ENCODE measurements at regions not wholly inside any gene's neighbourhood (a gene's known extent, or its start where the extent isn't known, plus 50 kb on each side); places are given as distances from the start of the nearest gene placed in this dataset.

DNA sequence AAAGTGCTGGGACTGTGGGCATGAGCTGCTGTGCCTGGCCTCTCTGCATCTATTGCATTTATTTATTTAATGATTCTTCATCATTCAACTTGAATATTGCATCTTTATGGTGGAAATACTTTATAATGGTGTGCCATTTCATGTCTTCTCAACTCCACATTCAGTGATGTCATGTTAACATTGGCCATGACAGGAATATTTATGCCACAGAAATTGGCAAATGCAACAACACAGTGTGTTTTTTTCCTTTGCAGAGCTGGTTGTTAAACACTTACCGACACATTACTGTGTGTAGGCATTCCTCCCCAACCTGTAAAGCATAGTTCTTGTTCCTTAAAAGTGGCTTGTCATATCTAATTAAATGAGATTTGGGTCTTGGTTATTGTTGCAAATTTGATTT is 57.4 kb upstream of the WDR26 start:
- H3K4me3 ChIP-seq = no peak overlapping the region
- TF ChIP-seq, protein P1, sequence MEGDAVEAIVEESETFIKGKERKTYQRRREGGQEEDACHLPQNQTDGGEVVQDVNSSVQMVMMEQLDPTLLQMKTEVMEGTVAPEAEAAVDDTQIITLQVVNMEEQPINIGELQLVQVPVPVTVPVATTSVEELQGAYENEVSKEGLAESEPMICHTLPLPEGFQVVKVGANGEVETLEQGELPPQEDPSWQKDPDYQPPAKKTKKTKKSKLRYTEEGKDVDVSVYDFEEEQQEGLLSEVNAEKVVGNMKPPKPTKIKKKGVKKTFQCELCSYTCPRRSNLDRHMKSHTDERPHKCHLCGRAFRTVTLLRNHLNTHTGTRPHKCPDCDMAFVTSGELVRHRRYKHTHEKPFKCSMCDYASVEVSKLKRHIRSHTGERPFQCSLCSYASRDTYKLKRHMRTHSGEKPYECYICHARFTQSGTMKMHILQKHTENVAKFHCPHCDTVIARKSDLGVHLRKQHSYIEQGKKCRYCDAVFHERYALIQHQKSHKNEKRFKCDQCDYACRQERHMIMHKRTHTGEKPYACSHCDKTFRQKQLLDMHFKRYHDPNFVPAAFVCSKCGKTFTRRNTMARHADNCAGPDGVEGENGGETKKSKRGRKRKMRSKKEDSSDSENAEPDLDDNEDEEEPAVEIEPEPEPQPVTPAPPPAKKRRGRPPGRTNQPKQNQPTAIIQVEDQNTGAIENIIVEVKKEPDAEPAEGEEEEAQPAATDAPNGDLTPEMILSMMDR (IDR thresholded peaks at IDR 0.05; ENCODE audit: borderline replicate concordance) = no peak
- no peak overlapping the region for H3K27ac ChIP-seq (replicated peaks)
- H3K4me1 ChIP-seq = no peaks in the 10 kb centered on the region
- peaks cover 5% of the 10 kb centered on the region for H3K9me3 ChIP-seq (replicated peaks)
- H3K36me3 ChIP-seq = no peaks in the 10 kb centered on the region
- intact Hi-C loops (cut with micrococcal nuclease) = no loop called here
- no peaks in the 10 kb centered on the region for H3K27me3 ChIP-seq (ENCODE audit: low read depth)
- DNase-seq = no peak

GRCh38 chr1:224492632-224493031 is 58.0 kb upstream of the WDR26 start:
- intact Hi-C loops (cut with micrococcal nuclease) = no loop called here
- no peak for DNase-seq
- Histone ChIP-seq H3K27ac (replicated peaks) (no peak overlapping the region), H3K27me3 (ENCODE audit: low read depth) (no peaks in the 10 kb centered on the region), H3K4me1 (peaks cover 4% of the 10 kb centered on the region), H3K36me3 (no peaks in the 10 kb centered on the region), H3K4me3 (no peak overlapping the region), H3K9me3 (replicated peaks) (peaks cover 5% of the 10 kb centered on the region)
- TF ChIP-seq, protein P1 (IDR thresholded peaks at IDR 0.05; ENCODE audit: borderline replicate concordance) = no peak

DNA sequence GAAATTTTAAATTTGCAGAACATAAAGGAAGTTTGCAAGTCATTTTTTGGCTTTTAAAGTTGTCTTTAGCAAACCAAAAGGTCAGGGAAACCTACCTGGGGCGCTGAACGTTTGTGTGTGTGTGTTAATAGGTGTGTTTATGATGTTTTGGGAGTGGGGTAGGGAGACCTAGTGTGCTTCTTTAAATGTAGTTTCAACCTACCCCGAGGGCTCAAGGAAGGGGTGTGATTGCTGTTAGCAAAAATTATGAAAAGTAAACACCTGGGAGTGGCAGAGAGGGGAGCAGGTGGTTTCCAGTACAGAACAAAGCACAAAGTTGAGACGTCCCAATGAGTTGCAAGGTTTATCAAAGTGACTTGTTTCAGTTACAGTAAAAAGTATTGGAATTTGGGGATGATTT is 58.7 kb upstream of the WDR26 start:
- Histone ChIP-seq H3K9me3 (replicated peaks) (peaks cover 5% of the 10 kb centered on the region), H3K4me1 (peaks cover 10% of the 10 kb centered on the region), H3K27me3 (ENCODE audit: low read depth) (no peaks in the 10 kb centered on the region), H3K4me3 (no peak overlapping the region), H3K27ac (replicated peaks) (no peak overlapping the region), H3K36me3 (no peaks in the 10 kb centered on the region)
- no peak for DNase-seq
- intact Hi-C loops (cut with micrococcal nuclease) = no loop called here
- TF ChIP-seq, protein P1 (IDR thresholded peaks at IDR 0.05; ENCODE audit: borderline replicate concordance) = no peak

GRCh38 chr1:224494343-224494742 is 59.7 kb upstream of the WDR26 start:
- Histone ChIP-seq H3K27me3 (ENCODE audit: low read depth) (no peaks in the 10 kb centered on the region), H3K36me3 (no peaks in the 10 kb centered on the region), H3K9me3 (replicated peaks) (peaks cover 5% of the 10 kb centered on the region), H3K4me1 (peaks cover 21% of the 10 kb centered on the region), H3K4me3 (no peak overlapping the region), H3K27ac (replicated peaks) (no peak overlapping the region)
- intact Hi-C loops (cut with micrococcal nuclease) = no loop called here
- no peak for DNase-seq
- TF ChIP-seq, protein P1 (IDR thresholded peaks at IDR 0.05; ENCODE audit: borderline replicate concordance) = no peak

GRCh38 chr1:224495866-224496265 is 61.3 kb upstream of the WDR26 start:
- intact Hi-C loops (cut with micrococcal nuclease) = no loop called here
- Histone ChIP-seq H3K9me3 (replicated peaks) (peaks cover 5% of the 10 kb centered on the region), H3K27ac (replicated peaks) (no peak overlapping the region), H3K4me3 (no peak overlapping the region), H3K4me1 (peaks cover 21% of the 10 kb centered on the region), H3K36me3 (no peaks in the 10 kb centered on the region), H3K27me3 (ENCODE audit: low read depth) (no peaks in the 10 kb centered on the region)
- DNase-seq = no peak
- TF ChIP-seq, protein P1 (IDR thresholded peaks at IDR 0.05; ENCODE audit: borderline replicate concordance) = no peak

DNA sequence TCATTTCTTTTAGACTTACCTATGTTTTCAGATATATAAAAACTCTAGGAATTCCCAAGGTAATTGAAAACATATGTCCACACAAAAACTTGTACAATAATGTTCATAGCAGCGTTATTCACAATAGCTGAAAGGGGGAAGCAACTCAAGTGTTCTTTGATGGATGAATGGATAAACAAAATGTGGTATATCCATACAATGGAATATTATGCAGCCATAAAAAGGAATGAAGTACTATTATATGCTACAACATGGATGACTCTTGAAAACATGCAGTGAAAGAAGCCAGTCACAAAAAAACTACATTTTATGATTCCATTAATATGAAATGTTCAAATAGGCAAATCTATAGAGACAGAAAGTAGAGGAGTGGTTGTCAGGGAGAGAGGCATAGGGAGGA is 62.2 kb upstream of the WDR26 start:
- DNase-seq = no peak
- Histone ChIP-seq H3K4me1 (peaks cover 22% of the 10 kb centered on the region), H3K27ac (replicated peaks) (peak overlapping the region; percentile 78), H3K4me3 (no peak overlapping the region), H3K27me3 (ENCODE audit: low read depth) (no peaks in the 10 kb centered on the region), H3K9me3 (replicated peaks) (peaks cover 5% of the 10 kb centered on the region), H3K36me3 (no peaks in the 10 kb centered on the region)
- TF ChIP-seq, protein P1 (IDR thresholded peaks at IDR 0.05; ENCODE audit: borderline replicate concordance) = no peak
- intact Hi-C loops (cut with micrococcal nuclease) = no loop called here
